Sigmoid colon (tissue), 6 donors: ENCODE measurements at regions not wholly inside any gene's neighbourhood (a gene's known extent, or its start where the extent isn't known, plus 50 kb on each side); places are given as distances from the start of the nearest gene placed in this dataset.

Experiments
- DNase-seq: peaks from one replicate; pipeline ENCODE4 v3.0.0-alpha.2; 2019
- H3K27ac ChIP-seq, 4 donors: fragments of 200-600 bp; sonication (generic); one replicate each; pipeline ENCODE4 v1.5.1; 2016 to 2019; ENCODE audit warnings: mild to moderate bottlenecking in 1 of 4
- H3K27me3 ChIP-seq, 3 donors: fragments of 200-600 bp; sonication (generic); one replicate each; pipeline ENCODE4 v1.5.1; 2019; ENCODE audit warnings: mild to moderate bottlenecking in 1 of 3
- H3K36me3 ChIP-seq, 4 donors: fragments of 200-600 bp; sonication (generic); one replicate each; pipeline ENCODE4 v1.5.1; 2016 to 2019
- H3K4me1 ChIP-seq, 4 donors: fragments of 200-600 bp; sonication (generic); one replicate each; pipeline ENCODE4 v1.5.1; 2017 to 2019
- H3K4me3 ChIP-seq, 4 donors: fragments of 200-600 bp; sonication (generic); one replicate each; pipeline ENCODE4 v1.5.1; 2017 to 2019; ENCODE audit warnings: mild to moderate bottlenecking in 2 of 4, moderate library complexity in 1 of 4
- H3K9me3 ChIP-seq, 4 donors: fragments of 200-600 bp in 3 of 4; sonication (generic) in 3 of 4; one replicate each; pipeline versions ENCODE4 v1.5.1 to v1.6.1; 2013 to 2019
- CTCF ChIP-seq, 4 experiments: fragments of 450-650 bp in 3 of 4; fragments of 200-600 bp in 1 of 4; IDR thresholded peaks; one replicate each; pipeline ENCODE4 v1.5.1; 2016 to 2019; ENCODE audit warnings: antibody characterized with exemption in 4 of 4, mild to moderate bottlenecking in 3 of 4, moderate library complexity in 2 of 4
- EP300 ChIP-seq, 4 donors: sonication (generic); formaldehyde crosslinking; IDR thresholded peaks; one replicate each; pipeline ENCODE4 v1.6.1; 2017; ENCODE audit warnings: antibody characterized with exemption in 4 of 4
- POLR2A ChIP-seq, 2 donors: fragments of 450-650 bp; IDR thresholded peaks; one replicate each; pipeline ENCODE4 v1.6.1; 2016; ENCODE audit warnings: antibody characterized with exemption in 2 of 2, mild to moderate bottlenecking in 2 of 2, moderate library complexity in 2 of 2
- POLR2AphosphoS5 ChIP-seq, 4 donors: sonication (generic); formaldehyde crosslinking; IDR thresholded peaks; one replicate each; pipeline ENCODE4 v1.6.1; 2017; ENCODE audit warnings: antibody characterized with exemption in 4 of 4
- WGBS, 2 donors: extraction: QIAGEN DNeasy Blood & Tissue Kit; methylation state at CpG; one replicate each; pipeline ENCODE4 v1.1.7; 2013; 5-methylcytosine and 5-hydroxymethylcytosine counted together
- intact Hi-C: fragments of 100-400 bp; cut with DNase I; formaldehyde crosslinking; loops from one replicate; pipeline ENCODE4 v1.15.1; 2023
- donor health status: healthy with polysubstance abuse.
- donor health status: healthy.

DNA sequence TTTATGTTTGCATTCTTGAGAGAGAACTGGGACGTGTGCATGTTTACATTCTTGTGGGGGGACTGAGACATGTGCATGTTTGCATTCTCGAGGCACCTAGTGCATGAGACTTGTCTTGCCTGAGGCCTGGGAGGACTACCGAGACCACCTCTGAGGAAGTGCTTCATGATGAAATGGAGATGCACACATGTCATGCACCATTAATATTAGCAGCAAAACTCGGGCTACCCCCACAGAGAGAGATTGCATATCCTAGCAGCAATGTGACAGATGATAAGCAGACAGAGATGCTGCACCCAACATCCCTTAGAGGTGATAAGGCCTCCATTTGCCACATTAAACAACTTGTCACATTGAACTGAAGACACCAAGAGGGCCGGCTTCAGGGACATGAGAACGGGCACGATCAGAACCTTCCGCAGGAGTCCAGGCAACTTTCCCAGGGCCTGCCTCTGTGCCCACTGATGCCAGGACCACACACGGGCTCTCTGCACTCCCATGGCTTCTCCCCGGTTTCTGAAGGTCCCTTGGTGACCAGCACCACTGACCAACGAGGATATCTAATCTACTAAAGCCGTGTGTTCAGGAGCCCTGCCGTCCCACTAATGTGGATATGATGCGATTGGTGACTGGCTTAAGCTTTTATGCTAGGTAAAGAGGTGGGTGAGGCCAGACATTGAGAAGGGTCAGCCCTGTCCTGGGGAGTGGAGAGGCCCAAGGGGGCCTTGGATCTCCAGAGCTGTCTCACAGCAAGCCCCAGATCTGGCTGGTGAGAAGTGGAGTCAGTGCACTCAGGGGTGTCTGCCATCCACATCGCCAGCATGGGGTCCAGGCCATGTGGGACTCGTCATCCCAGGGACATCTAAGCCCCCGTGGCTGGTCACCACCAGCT, 208.3 kb downstream of the NDUFA10 start:
- Histone ChIP-seq H3K4me1 (peaks cover 0 to 39% (median 34%) of the 10 kb centered on the region in 4 donors), H3K9me3 (no peaks in the 10 kb centered on the region), H3K4me3 (no peak overlapping the region), H3K27me3 (no peaks in the 10 kb centered on the region), H3K27ac (peak overlapping the region in 2 of 4 donors; percentile 10 to 11), H3K36me3 (no peaks in the 10 kb centered on the region)
- WGBS, 2 donors, result 77 to 85% methylated on average over 17 of the region's 17 CpGs
- intact Hi-C loops, result loop anchor here (10.0 kb wide), 5 partner anchors 168 to 742 kb away; partner anchors contain the start of gene HDAC4
- TF ChIP-seq EP300 (IDR thresholded peaks at IDR 0.05) (no peak), POLR2A (IDR thresholded peaks at IDR 0.05) (no peak), CTCF (IDR thresholded peaks at IDR 0.05) (no peak), POLR2AphosphoS5 (IDR thresholded peaks at IDR 0.05) (no peak)
- DNase-seq, result peak; percentile 57

DNA sequence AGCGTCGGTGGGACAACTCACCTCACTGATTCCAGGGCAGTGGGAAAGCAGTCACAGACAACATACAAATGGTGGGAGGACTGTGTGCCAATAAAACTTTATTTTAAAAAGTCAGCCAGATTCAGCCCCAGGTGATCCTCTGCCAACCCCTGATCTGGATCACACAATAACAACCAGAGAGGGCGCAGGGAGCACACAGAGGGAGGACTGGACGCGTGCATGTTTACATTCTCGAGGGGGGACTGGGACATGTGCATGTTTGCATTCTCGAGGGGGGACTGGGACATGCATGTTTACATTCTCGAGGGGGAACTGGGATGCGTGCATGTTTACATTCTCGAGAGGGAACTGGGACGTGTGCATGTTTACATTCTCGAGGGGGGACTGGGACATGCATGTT, 209.5 kb downstream of the NDUFA10 start:
- no peaks in the 10 kb centered on the region for H3K27me3 ChIP-seq
- peak; percentile 45 for DNase-seq
- peaks cover 0 to 48% (median 40%) of the 10 kb centered on the region in 4 donors for H3K4me1 ChIP-seq
- no peak overlapping the region for H3K4me3 ChIP-seq
- H3K9me3 ChIP-seq, result no peaks in the 10 kb centered on the region
- 23 to 62% methylated on average over 12 of the region's 12 CpGs for WGBS, 2 donors
- intact Hi-C loops, result loop anchor here (10.0 kb wide), 5 partner anchors 169 to 741 kb away; partner anchors contain the start of gene HDAC4
- H3K36me3 ChIP-seq, result no peaks in the 10 kb centered on the region
- TF ChIP-seq POLR2A (IDR thresholded peaks at IDR 0.05) (no peak), POLR2AphosphoS5 (IDR thresholded peaks at IDR 0.05) (no peak), EP300 (IDR thresholded peaks at IDR 0.05) (no peak), CTCF (IDR thresholded peaks at IDR 0.05) (no peak)
- H3K27ac ChIP-seq, result peak overlapping the region; percentile 89 to 97 (median 92)

GRCh38 chr2:239814861-239815601, 210.1 kb downstream of the NDUFA10 start:
- Histone ChIP-seq H3K4me1 (peaks cover 0 to 48% (median 40%) of the 10 kb centered on the region in 4 donors), H3K4me3 (peak overlapping the region in 1 of 4 donors; percentile 3), H3K36me3 (no peaks in the 10 kb centered on the region), H3K27me3 (no peaks in the 10 kb centered on the region), H3K27ac (peak overlapping the region; percentile 89 to 97 (median 92)), H3K9me3 (no peaks in the 10 kb centered on the region)
- intact Hi-C loops, result loop anchor here (10.0 kb wide), 5 partner anchors 170 to 740 kb away; partner anchors contain the start of gene HDAC4
- no peak for TF ChIP-seq POLR2A (IDR thresholded peaks at IDR 0.05)
- TF ChIP-seq POLR2AphosphoS5 (IDR thresholded peaks at IDR 0.05), result peak in 1 of 4 donors; percentile 72
- TF ChIP-seq CTCF (IDR thresholded peaks at IDR 0.05), result no peak
- peak in 3 of 4 donors; percentile 43 to 92 (median 82) for TF ChIP-seq EP300 (IDR thresholded peaks at IDR 0.05)
- DNase-seq, result peak; percentile 92
- 25 to 66% methylated on average over 19 of the region's 19 CpGs for WGBS, 2 donors

DNA sequence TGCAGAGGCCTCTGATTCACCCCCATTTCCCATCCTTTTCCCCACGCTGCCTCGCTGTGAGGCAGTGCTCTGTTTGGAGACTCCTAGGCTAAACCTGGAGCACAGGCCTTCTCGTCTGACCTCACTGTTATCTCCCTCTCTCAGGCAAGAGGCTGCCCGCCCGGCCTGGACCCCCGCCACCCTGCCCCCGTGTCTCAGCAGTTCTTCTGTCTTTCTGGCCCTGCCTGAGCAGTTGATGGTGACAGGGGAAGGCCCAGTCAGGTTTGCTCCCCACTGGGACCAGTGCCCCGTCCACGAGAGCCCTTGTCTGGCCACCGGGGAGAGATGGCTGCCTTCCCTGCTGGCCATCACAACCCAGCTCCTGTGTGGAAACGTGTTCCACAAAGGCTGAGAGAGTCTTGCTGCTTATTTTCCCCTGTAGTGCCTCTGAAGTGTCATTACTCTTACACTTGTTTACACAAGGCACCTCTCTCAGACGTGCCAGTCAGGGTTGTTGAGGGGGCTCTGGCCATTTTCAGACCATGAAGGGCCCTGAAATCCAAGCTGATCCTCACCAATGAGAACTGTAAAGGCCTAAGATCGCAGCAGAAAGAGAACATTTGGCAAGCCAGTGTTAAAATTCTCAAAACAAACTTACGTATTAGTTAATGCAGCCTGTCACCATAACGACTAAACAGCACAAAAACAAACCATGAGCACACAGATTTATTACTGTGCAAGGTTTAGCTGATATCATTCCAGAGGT, 210.9 kb downstream of the NDUFA10 start:
- Histone ChIP-seq H3K27ac (peak overlapping the region; percentile 89 to 97 (median 92)), H3K27me3 (no peaks in the 10 kb centered on the region), H3K4me3 (peak overlapping the region in 1 of 4 donors; percentile 3), H3K4me1 (peaks cover 0 to 48% (median 40%) of the 10 kb centered on the region in 4 donors), H3K36me3 (no peaks in the 10 kb centered on the region), H3K9me3 (no peaks in the 10 kb centered on the region)
- 51 to 63% methylated on average over 15 of the region's 15 CpGs for WGBS, 2 donors
- intact Hi-C loops, result loop anchor here (10.0 kb wide), 5 partner anchors 171 to 739 kb away; partner anchors contain the start of gene HDAC4
- DNase-seq, result peak; percentile 80
- TF ChIP-seq EP300 (IDR thresholded peaks at IDR 0.05) (peak; percentile 11 to 83 (median 46)), POLR2AphosphoS5 (IDR thresholded peaks at IDR 0.05) (peak; percentile 75 to 89 (median 81)), POLR2A (IDR thresholded peaks at IDR 0.05) (no peak)
